ENCODE measurements at regions not wholly inside any gene's neighbourhood (a gene's known extent, or its start where the extent isn't known, plus 50 kb on each side); places are given as distances from the start of the nearest gene placed in this dataset.

GRCh38 chr20:34163307-34163706, 51.3 kb upstream of the EIF2S2 start:
- no peak for DNase-seq (ENCODE audit: low spot score)
- in situ Hi-C loops (cut with MboI; ENCODE audit: low sequenced_read_pairs, unreplicated experiment): no loop called here
- TF ChIP-seq CTCF (IDR thresholded peaks at IDR 0.05; ENCODE audit: borderline replicate concordance, control extremely low read depth, extremely low read depth, insufficient read depth, missing control alignments): no peak

- in situ Hi-C loops (cut with MboI; ENCODE audit: low sequenced_read_pairs, unreplicated experiment): no loop called here
- no peak for DNase-seq (ENCODE audit: low spot score)
- no peak for TF ChIP-seq CTCF (IDR thresholded peaks at IDR 0.05; ENCODE audit: borderline replicate concordance, control extremely low read depth, extremely low read depth, insufficient read depth, missing control alignments)
Measured at GRCh38 chr20:34164381-34164984, 52.4 kb upstream of the EIF2S2 start.

GRCh38 chr20:34165018-34165619, 53.1 kb upstream of the EIF2S2 start:
- DNase-seq (ENCODE audit: low spot score): no peak
- TF ChIP-seq CTCF (IDR thresholded peaks at IDR 0.05; ENCODE audit: borderline replicate concordance, control extremely low read depth, extremely low read depth, insufficient read depth, missing control alignments): no peak
- in situ Hi-C loops (cut with MboI; ENCODE audit: low sequenced_read_pairs, unreplicated experiment): no loop called here

- DNase-seq (ENCODE audit: low spot score): no peak
- TF ChIP-seq CTCF (IDR thresholded peaks at IDR 0.05; ENCODE audit: borderline replicate concordance, control extremely low read depth, extremely low read depth, insufficient read depth, missing control alignments): no peak
- in situ Hi-C loops (cut with MboI; ENCODE audit: low sequenced_read_pairs, unreplicated experiment): no loop called here
Measured at GRCh38 chr20:34171640-34172039, 59.6 kb upstream of the EIF2S2 start.

- no peak for DNase-seq (ENCODE audit: low spot score)
- in situ Hi-C loops (cut with MboI; ENCODE audit: low sequenced_read_pairs, unreplicated experiment): no loop called here
- TF ChIP-seq CTCF (IDR thresholded peaks at IDR 0.05; ENCODE audit: borderline replicate concordance, control extremely low read depth, extremely low read depth, insufficient read depth, missing control alignments): no peak
Measured at GRCh38 chr20:34172926-34173325, 60.9 kb upstream of the EIF2S2 start.

- DNase-seq (ENCODE audit: low spot score): no peak
- in situ Hi-C loops (cut with MboI; ENCODE audit: low sequenced_read_pairs, unreplicated experiment): no loop called here
- no peak for TF ChIP-seq CTCF (IDR thresholded peaks at IDR 0.05; ENCODE audit: borderline replicate concordance, control extremely low read depth, extremely low read depth, insufficient read depth, missing control alignments)
Measured at GRCh38 chr20:34175079-34175478, 63.0 kb upstream of the EIF2S2 start.
